ENCODE measurements at regions not wholly inside any gene's neighbourhood (a gene's known extent, or its start where the extent isn't known, plus 50 kb on each side); places are given as distances from the start of the nearest gene placed in this dataset.

DNA sequence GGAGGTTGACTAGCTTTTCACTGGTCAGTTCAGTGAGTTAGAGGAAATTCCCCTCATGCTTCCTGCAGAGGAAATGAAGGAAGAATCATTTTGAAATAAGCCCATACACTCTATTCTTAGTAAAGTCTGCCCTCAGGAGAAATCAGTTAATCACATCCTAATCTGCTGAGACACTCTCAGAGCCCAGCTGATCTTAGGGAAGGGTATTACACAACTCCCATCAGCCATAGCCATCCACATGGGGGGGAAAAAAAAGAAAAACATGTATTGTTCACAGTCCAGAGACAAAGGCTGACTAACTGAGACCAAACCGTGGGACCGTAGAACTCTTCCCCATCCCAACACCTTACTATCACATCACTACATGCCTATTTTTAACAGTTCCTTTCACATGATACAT is 722.3 kb downstream of the CDH8 start:
- DNase-seq = no peak

DNA sequence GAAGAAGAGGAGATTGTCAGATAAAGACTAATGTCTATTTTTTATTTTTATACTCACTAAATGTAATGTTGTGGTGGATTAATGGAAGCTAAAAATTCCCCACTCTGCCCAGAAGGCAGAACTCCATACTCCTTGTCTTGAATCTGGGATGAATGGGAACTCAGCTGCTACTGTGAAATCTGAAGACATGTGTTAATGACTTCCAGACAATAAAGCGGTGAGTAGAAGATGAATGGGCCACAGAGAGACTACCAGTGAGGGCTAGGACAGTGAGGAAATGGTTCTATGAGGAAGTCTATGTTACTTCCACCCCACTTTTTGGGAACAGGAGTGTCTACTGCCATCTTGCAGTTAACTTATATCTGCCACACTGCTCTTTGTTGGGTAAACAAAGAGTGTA is 726.9 kb downstream of the CDH8 start:
- no peak for DNase-seq

DNA sequence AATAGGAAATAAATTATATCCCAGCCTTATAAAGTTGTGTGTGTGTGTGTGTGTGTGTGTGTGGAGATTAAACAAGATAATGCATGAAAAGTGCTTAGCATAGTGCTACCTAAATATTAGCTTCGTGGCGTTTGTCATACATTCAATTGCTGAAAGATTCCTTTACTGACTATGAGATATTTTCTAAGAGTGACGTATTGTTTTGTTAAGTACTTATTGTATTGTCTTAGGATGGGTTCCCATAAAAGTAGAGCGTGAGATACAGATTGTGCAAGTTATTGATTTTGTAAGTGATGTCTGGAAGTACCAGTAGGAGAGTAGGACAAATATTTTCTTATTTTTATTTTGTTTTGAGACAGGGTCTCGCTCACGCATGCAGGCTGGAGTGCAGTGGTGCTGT is 730.0 kb downstream of the CDH8 start:
- DNase-seq = no peak

DNA sequence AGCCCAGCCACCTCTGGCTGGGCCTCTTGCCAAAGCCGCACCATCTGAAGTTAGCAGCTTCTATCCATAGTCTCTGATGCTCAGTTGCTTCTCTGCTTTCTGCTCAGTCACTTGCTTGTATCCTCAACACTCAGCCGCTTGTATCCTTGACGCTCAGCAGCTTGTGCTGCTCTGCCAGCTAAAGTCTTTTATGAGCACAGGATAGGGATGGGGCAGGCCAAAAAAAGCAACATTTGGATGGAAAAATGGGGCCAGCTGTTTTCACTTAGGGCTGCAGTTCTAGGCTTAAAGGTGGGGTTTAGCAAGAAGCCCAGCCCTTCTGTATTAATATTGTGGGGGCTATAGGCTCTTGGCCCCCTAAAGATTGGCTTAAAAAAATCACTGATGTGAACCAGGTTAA is 739.4 kb downstream of the CDH8 start:
- DNase-seq = no peak

DNA sequence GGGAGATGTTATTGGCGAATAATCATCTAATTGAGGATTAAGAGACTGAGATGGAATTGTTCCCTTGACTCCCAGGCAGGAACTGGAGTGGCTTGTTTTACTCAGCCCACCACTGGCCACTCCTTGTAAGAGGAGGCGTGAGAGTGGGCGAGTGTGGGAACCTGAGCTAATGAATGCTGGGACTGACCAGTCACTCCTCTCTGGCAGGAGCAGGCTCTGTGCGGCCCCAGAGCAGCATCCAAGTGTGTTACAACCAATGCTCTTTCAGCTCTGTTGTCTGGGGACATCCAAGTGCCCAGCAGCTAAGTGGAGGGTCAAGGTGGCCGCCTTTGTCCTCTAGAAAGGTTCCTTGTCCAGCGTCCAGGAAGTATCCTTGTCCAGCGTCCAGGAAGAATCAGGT is 739.9 kb downstream of the CDH8 start:
- no peak for DNase-seq

DNA sequence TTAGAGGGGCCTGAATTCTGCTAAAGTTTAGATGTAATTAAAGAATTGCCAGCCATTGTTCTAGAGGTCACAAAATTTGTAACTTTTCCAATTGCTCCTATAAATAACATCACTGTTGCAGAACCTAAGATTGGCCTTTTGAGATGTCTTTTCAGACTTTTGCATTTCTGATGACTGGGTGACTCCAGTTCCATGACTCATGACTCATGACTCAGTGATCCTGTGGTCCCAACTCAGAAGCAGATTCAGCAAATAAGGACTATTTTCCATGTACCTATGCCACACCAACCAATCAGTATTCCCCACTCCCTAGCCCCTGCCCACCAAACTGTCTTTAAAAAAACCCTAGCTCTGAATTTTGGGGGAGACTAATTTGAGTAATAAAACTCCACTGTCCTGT is 740.9 kb downstream of the CDH8 start:
- no peak for DNase-seq

DNA sequence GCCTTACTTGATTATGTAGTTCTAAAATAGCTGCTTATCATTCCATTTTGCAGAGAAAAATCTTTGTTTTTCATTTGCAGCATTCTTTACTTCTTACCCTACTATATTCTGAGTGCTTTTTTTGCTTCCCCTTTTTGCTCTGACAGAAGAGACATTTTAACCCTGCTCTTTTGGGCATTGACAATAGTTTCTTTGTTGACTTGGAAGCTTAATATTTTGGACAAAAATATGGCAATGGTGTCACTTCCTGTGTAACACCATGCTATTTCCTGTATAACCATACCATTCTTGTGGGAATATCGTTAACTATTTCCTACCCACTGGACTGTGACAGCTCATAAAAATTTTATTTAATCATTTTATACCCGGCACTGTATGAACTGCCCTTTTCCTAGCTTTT is 747.1 kb downstream of the CDH8 start:
- DNase-seq = no peak

DNA sequence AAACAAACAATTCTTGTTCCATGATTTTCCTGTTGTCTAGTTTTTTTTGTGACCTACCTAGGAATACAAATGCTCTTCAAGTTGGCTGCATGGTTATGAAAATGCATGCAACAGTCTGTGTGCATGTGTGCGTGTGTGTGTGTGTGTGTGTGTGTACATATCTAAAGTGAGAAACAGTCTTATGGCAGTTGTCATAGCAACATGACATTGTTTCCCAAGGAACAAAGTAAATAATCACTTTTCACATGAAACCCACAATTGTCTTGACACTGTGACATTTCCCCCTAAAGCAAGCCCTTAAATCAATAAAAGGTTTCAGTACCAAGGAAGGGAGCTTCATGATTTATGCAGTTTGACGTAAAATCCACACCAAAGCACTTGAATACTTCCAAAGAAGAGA is 758.4 kb downstream of the CDH8 start:
- DNase-seq = no peak

DNA sequence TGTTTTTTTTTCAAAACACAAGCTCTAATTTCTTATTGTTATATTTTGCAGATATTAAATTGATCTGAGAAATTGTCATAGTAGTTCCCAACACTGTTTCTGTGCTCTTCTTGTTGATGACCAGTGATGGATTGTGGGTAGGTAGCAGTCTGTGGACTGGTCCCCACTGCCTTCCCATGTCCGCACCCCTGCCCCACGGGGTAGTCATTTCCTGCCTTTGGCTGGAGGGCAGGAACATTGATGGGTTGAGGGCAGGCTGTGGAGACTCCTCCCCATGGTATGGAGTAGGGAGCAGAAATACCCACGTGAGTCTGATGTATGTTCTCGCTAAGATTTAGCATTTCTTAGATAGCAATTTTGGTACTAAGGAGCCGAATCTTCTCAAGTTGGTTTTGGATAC is 762.0 kb downstream of the CDH8 start:
- no peak for DNase-seq

DNA sequence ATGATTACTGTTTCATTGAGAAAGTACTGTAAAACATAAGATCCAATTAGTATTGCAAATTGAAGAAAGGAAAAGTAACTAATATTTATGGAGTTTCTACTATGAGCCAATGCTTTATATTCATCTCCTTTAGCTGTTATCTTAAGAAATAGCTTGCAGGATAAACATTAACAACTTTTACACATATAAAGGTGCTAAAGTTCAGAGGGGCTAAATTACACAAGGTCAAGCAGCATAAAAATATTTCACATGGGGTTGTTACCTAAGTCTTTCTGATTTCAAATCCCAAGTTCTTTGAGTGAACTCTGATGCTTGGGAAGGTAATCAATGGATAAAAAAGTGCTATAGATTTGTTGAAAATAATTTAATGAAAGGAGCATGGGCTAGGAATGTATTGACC is 765.5 kb downstream of the CDH8 start:
- no peak for DNase-seq

DNA sequence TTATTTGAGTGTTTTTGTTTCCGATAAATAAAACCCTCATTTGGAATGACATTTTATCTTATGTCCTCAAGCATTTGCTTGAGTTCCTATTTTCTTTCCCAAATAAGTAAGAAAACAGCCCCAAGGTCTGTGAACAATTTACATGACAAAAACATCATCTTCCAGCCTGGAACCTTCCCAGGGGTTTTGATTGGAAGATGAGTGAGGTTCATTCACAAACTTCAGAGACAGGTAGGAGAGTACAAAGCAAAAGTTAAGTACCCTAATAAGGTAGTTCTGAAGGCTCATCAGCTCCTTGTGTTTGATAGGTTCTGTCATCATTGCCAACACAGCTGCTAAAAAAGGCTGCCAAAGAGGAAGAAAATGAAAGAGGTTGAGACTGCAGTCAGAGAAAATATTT is 772.8 kb downstream of the CDH8 start:
- no peak for DNase-seq

DNA sequence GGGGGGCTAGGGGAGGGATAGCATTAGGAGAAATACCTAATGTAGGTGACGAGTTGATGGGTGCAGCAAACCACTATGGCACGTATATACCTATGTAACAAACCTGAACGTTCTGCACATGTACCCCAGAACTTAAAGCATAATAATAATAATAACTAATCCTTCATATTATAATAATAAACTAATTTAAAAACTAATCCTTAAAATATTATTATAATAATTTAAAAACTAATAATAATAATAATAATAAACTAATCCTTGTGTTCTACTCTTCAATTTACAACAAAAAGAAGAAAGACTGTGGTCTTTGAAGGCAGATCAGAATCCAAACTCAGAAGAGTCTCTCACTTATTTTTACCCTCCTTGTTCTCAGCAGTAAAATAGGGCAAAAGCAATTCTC is 774.9 kb downstream of the CDH8 start:
- DNase-seq = no peak

DNA sequence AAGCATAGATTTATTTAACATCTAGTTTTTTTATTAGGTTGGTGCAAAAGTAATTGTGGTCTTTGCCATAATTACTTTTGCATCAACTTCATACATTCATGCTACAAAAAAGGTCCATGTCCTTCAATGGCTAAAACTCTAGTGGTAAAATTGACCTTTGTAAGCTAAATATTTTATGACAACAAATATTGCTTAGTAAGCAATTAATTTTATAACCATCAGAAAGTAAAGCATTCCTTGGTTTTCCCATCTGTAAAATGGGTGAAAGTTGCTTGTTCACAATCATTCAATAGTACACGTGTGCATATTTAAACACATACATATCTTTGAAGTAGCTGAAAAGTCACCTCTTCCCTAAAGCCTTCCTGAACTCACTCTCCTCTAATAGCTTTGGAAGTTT is 789.6 kb downstream of the CDH8 start:
- no peak for DNase-seq

DNA sequence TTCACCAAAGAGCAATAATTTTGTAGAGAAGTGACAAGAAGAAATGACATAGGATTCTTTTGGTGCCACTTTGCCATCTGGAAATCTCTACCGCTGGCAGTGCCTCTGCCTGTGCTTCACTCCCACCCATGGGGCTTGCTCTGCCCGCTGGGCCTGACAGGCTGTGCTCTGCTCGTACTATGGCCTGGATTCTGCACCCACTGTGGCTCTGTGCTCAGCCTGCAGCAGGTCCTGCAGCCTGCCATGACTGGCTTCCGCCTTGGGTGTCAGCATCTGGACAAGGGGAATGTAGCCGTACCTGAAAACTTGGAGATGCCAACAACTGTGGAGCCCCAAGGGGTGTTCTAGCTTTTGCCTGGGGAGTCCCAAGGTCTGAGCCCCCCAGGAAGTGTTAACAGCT is 792.3 kb downstream of the CDH8 start:
- DNase-seq = no peak

DNA sequence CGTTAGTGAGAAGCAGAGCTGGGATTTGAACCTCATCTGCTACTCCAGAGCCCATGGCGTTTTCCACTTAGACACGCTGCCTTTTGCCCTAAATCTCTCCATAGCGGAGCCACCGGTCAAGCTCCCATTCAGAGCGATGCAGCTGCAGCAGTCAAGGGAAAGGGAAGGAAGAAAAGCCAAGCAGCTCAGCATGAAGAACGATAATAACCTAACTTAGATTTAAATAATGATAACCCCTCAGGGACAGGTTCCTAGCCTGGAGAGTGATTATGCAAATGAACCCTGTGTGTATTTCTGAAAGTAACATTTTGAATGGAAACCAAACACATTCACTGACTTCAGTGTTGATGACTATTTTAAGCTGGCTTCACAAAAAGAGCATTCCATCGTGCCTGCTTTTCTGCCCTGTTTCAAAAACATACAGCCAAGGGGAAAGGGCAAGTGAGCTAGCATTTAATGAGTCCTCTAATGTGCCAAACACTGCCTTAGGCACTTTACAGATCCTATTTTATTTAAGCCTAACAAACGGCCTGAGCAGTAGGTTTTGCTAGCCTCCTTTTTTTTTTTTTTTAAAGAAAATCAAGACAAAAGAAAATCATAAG is 798.3 kb downstream of the CDH8 start:
- DNase-seq = no peak

DNA sequence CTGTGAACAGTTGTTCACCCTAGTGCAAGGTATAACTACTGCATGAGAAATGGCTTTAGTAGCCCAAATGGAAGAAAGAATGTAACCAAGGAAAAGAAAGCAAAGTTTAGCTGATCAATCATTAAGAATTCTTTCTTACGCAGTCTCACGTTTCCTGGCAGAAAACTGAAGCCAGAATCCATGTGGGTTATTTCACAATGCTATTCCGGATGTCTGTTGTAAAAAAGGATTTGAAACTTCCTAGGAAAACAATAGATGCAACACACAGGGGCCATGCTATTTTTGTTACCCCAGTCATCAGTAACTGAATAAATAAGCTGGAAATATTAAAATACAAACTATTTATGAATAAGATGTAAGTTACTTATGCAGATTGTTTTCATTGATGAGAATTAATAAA is 802.5 kb downstream of the CDH8 start:
- DNase-seq = no peak

DNA sequence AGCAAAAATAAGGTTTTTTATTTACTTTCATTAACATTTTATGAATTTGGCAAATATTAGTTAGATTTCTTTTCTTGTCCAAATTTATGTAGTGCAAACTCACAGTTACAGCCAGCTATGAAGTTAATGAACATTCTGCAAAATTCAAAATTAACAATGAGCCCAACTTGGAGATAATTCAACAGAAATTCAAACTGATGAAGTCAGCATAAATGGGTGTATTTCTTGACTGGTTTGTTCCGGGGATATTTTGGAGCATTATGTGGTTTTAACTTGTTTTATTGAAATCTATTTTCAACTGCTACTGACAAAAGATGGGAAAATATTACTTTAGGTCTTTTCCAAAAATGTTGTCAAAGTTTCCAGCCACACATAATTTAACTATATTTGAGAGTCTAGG is 807.9 kb downstream of the CDH8 start:
- DNase-seq = no peak

DNA sequence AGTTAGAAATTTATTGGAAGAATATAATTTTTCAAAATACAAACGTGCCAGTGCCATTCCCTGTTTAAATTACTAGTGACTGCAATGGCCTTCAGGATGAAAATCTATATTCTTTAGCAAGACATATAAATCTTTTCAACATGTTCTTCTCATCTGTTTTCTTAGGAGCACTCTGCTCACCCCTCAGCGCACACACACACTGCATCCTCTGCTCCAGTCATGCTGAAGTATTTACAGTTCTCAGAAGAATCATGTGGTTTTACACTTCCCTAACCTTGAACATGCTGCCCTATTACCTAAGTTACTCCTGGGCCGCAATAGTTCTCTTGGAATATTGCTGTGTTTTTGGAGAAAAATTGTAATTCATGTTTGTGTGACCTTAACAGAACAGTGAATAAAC is 820.6 kb downstream of the CDH8 start:
- DNase-seq = no peak

DNA sequence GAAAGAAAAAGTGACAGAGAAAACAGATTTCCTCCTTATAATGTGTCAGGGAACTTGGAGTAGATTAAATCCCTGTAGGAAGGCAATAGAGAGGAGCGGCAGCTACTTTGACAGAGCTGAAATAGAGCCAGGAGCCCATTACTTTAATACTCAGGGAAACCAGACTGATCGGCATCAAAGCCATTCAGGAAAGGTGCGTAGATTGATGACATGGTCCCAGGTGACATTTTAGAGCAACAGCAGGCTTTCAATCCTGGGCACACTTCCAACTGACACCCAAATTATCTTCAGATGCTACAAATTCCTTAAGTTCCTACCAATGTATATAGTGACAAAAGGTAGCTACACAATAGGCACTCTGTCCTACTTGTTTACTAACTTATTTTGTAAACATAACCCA is 821.5 kb downstream of the CDH8 start:
- no peak for DNase-seq

DNA sequence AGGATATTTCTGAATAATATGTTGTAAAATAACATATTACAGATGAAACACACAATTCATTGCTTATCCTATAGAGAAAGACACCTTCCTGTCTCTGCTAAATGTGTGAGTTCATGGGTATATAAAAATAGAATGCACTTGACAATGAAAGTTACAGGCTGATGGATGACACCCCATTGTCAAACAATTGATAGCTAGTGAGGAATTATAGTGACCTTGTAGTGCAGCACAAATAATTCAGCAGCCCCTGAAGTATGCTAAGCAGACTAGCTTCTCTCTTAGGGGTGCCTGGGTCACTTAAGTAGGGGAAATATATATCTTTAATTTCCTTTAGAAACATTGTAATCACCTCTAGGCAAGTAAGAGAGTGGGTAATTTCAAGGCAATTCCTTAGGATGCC is 826.2 kb downstream of the CDH8 start:
- DNase-seq = no peak

DNA sequence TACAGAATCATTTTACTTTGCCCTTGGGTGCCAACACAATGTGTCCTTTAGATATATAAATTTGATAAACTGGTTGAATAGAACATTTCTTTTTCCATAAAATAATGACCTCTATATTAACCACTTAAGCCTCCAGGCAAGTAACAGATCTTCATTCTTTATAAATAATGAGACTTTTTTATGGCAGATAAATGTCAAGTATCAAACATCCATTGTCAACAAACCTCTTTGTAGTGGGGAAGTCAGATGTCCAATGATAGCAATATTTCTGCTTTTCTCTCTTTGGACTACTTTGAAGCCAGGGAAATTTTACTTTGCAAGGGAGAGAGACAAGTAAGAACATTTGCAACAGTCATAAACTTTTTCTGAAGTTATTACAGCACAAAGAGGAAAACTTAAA is 841.2 kb downstream of the CDH8 start:
- no peak for DNase-seq

DNA sequence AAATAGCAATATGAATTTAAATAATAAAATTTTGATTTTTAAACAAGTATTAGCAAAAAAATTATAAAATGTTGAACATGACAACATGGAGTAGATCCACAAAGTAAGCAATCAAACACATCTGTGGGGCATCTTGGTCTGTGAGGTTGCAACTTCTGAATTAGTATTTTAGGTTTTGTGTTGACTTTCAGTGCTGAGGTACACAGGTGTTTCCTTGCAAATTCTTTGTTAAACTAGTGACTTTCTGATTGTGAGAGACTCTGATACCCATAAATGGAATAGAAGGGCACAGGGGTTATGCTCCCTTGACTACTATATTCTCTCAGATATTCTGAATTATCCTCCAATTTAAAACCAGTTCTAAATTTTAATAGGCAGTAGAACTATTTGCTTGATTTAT is 841.7 kb downstream of the CDH8 start:
- no peak for DNase-seq

DNA sequence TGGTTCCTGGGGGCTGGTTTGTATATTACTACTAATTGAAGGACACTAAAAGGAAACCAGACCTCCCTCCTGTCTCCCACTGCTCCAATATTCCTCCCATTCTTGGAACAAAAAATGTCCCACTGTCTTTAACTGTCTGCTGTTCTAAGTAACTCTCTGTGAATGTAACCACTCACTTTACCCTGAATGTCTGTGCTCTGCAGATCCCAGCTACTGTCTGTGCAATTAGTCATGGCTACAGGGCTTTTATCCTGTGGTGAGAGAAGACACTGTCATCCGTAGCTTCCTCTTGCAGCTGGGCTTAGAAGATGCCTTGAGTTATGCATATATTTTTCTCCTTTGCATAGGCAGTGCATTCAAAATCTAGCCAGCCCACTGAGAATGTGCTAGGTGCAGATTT is 853.8 kb downstream of the CDH8 start:
- no peak for DNase-seq

DNA sequence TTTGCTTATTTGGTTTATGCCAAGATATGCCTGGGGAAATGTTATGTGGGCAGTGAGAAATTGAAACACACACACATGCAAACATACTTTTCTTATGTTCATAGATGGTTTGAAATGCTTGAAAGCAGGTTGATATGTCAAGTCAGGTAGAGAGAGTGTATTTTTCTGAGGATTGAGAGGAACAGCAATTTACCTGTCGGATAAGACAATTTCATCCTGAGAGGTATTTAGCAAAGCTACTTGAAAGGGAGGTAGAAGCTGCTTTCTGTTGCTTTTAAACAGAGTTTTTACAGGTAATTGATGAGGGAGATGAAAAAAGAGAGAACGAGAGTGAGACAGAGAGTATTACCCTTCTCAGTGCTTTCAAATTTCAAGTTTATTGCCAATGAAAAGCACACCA is 854.3 kb downstream of the CDH8 start:
- no peak for DNase-seq

DNA sequence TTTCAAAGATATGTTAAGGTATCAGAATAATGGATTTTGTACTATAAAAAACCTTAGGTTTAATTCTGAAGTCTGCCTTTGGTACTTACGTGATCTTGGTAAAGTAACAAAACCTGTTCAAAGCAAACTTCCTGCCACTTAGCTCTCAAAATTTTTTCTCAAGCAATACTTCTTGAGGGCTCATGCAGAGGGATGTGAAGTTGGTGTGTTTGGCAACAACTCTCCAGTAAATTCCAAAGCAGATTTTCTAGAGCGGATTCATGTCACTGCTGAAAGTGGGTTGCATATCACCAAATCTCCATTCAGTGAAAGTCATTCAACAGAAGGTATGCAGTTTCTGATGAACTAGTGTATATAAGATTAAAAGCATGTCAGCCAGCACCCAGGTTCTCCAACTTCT is 856.7 kb downstream of the CDH8 start:
- DNase-seq = no peak

DNA sequence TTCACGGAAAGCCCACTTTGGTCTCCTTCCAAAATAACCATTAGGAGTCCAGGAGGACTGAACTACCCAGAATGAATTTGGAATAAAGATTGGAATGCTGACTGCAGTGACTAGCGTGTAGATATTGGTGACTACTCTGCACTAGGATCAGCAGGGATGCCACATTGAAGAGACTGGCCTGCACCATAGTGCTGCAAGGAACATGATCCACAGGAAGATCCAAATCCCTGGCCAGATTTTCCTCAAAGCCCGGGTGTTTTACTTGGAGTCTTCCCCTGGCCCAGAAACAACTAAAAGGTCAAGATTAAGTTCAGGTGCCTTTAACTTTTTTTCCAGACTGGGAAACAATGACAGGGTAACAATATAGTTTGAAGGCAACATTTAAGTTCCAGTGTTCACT is 870.4 kb downstream of the CDH8 start:
- DNase-seq = no peak

Measured in HCEC 1CT (cell line).